CD4-positive, alpha-beta T cell (primary cell): ENCODE measurements at regions not wholly inside any gene's neighbourhood (a gene's known extent, or its start where the extent isn't known, plus 50 kb on each side); places are given as distances from the start of the nearest gene placed in this dataset.

Source experiments
- ATAC-seq: fragments of 200-7000 bp; cut with Tn5 transposase; one replicate; pipeline ENCODE4 v1.10.0; 2022; ENCODE audit warnings: mild to moderate bottlenecking; ENCODE audit not compliant: poor library complexity
- CTCF ChIA-PET: fragments of 350-600 bp; sonication (Branson Sonifier 250); formaldehyde crosslinking; loops from one replicate; lab custom pipeline; 2021; ENCODE audit warnings: antibody characterized with exemption, inconsistent platforms; lab: Charles Lee
- POLR2A ChIA-PET: fragments of 350-600 bp; sonication (Branson Sonifier 250); formaldehyde crosslinking; loops from one replicate; lab custom pipeline; 2021; ENCODE audit warnings: antibody characterized with exemption, inconsistent platforms; lab: Charles Lee
- DNase-seq, 14 experiments: peaks; one replicate each; pipeline ENCODE4 v3.0.0-alpha.2; 2013 to 2020; ENCODE audit warnings: mixed read lengths in 2 of 14
- H3K27ac ChIP-seq, 2 donors: one replicate each; pipeline versions ENCODE4 v1.5.1 to v1.7.0; 2013; ENCODE audit warnings: low read length in 2 of 2, low read depth in 1 of 2, mild to moderate bottlenecking in 1 of 2
- H3K27me3 ChIP-seq, 2 experiments: 1 replicate in 1 of 2; 2 replicates in 1 of 2; pipeline versions ENCODE4 v1.6.1 to v1.7.0; 2013; ENCODE audit warnings: low read length in 2 of 2, control low read depth in 1 of 2, mild to moderate bottlenecking in 1 of 2, moderate library complexity in 1 of 2; ENCODE audit not compliant: insufficient read depth in 2 of 2, control insufficient read depth in 1 of 2
- H3K36me3 ChIP-seq: one replicate; pipeline ENCODE4 v1.6.1; 2013; ENCODE audit warnings: low read length, control low read depth; ENCODE audit not compliant: insufficient read depth
- H3K4me1 ChIP-seq: one replicate; pipeline ENCODE4 v1.6.1; 2013; ENCODE audit warnings: low read length, control low read depth; ENCODE audit not compliant: insufficient read depth
- H3K4me3 ChIP-seq: one replicate; pipeline ENCODE4 v1.5.1; 2013; ENCODE audit warnings: mild to moderate bottlenecking, low read length, moderate library complexity
- H3K9me3 ChIP-seq, 2 experiments: 1 replicate in 1 of 2; 2 replicates in 1 of 2; pipeline versions ENCODE4 v1.6.1 to v1.7.0; 2013; ENCODE audit warnings: low read length in 2 of 2, mild to moderate bottlenecking in 2 of 2, control low read depth in 1 of 2, moderate library complexity in 1 of 2; ENCODE audit not compliant: control insufficient read depth in 1 of 2, insufficient read depth in 1 of 2
- H3K27ac Mint-ChIP-seq: one replicate; pipeline ENCODE4 v1.8.0; 2020; ENCODE audit warnings: mixed read lengths
- H3K27me3 Mint-ChIP-seq: one replicate; pipeline ENCODE4 v1.8.0; 2021; ENCODE audit warnings: mixed read lengths
- H3K36me3 Mint-ChIP-seq: one replicate; pipeline ENCODE4 v1.8.0; 2021; ENCODE audit warnings: low read depth, mixed read lengths
- H3K4me1 Mint-ChIP-seq: one replicate; pipeline ENCODE4 v1.8.0; 2021; ENCODE audit warnings: low read depth, mixed read lengths
- H3K4me3 Mint-ChIP-seq: one replicate; pipeline ENCODE4 v1.8.0; 2020; ENCODE audit warnings: mild to moderate bottlenecking, mixed read lengths
- H3K9me3 Mint-ChIP-seq: one replicate; pipeline ENCODE4 v1.8.0; 2020; ENCODE audit warnings: mixed read lengths
- intact Hi-C, 2 experiments: fragments of 100-400 bp; cut with DNase I in 1 of 2; cut with micrococcal nuclease in 1 of 2; formaldehyde crosslinking; loops; one replicate each; pipeline versions ENCODE4 v1.15.1 to v1.9.0; 2023 to 2025; cut with DNase I, micrococcal nuclease
- TF ChIP-seq, protein P1 (sequence below): fragments of 200-600 bp; IDR thresholded peaks from one replicate; pipeline ENCODE4 v1.8.0; 2022; ENCODE audit warnings: antibody characterized with exemption, mild to moderate bottlenecking

- intact Hi-C loops, result no loop called here
- CTCF ChIA-PET, result no interaction called here
- no peaks in the 10 kb centered on the region for H3K27me3 Mint-ChIP-seq
- no peak overlapping the region for H3K4me3 ChIP-seq
- H3K4me3 Mint-ChIP-seq, result no peak overlapping the region
- peaks cover 0 to 6% of the 10 kb centered on the region in 2 experiments for H3K9me3 ChIP-seq
- TF ChIP-seq, protein P1, sequence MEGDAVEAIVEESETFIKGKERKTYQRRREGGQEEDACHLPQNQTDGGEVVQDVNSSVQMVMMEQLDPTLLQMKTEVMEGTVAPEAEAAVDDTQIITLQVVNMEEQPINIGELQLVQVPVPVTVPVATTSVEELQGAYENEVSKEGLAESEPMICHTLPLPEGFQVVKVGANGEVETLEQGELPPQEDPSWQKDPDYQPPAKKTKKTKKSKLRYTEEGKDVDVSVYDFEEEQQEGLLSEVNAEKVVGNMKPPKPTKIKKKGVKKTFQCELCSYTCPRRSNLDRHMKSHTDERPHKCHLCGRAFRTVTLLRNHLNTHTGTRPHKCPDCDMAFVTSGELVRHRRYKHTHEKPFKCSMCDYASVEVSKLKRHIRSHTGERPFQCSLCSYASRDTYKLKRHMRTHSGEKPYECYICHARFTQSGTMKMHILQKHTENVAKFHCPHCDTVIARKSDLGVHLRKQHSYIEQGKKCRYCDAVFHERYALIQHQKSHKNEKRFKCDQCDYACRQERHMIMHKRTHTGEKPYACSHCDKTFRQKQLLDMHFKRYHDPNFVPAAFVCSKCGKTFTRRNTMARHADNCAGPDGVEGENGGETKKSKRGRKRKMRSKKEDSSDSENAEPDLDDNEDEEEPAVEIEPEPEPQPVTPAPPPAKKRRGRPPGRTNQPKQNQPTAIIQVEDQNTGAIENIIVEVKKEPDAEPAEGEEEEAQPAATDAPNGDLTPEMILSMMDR, result no peak
- POLR2A ChIA-PET, result no interaction called here
- ATAC-seq (no peak), DNase-seq (no peak)
- no peak overlapping the region for H3K27ac Mint-ChIP-seq
- no peaks in the 10 kb centered on the region for H3K36me3 ChIP-seq
- peaks cover 16% of the 10 kb centered on the region for H3K9me3 Mint-ChIP-seq
- no peak overlapping the region for H3K27ac ChIP-seq
- H3K4me1 ChIP-seq, result no peaks in the 10 kb centered on the region
- H3K36me3 Mint-ChIP-seq, result no peaks in the 10 kb centered on the region
- no peaks in the 10 kb centered on the region for H3K27me3 ChIP-seq
- H3K4me1 Mint-ChIP-seq, result no peaks in the 10 kb centered on the region
Observed at GRCh38 chr18:29711932-29712331, 1330.6 kb downstream of the DSC3 start.

DNA sequence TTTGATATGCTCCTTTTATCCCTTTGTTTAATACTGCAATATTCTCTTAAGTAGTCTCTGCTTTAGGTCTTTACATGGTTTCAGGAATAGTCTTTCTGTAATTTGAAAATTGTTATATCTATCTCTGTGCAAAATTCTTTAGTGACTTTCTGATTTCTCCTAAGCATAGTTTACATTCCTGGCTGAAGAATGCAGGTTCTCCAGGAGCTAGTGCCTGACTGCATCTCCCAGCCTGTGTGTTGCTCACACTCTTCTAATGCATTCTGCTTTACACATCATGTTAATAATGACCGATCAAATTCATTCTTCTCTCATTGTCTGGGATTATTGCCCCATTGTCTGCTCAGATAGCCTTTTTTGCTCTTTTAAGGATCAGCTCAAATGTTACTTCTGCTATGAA, 1349.2 kb downstream of the DSC3 start:
- Histone ChIP-seq H3K4me1 (no peaks in the 10 kb centered on the region), H3K9me3 (peaks cover 0 to 4% of the 10 kb centered on the region in 2 experiments), H3K36me3 (no peaks in the 10 kb centered on the region), H3K4me3 (no peak overlapping the region), H3K27ac (no peak overlapping the region), H3K27me3 (no peaks in the 10 kb centered on the region)
- intact Hi-C loops, result no loop called here
- ChIA-PET POLR2A (no interaction called here), CTCF (no interaction called here)
- Mint-ChIP-seq H3K4me1 (no peaks in the 10 kb centered on the region), H3K9me3 (peaks cover 6% of the 10 kb centered on the region), H3K4me3 (no peak overlapping the region), H3K27ac (no peak overlapping the region), H3K36me3 (no peaks in the 10 kb centered on the region), H3K27me3 (no peaks in the 10 kb centered on the region)
- DNase-seq (no peak), ATAC-seq (no peak)
- TF ChIP-seq, protein P1, result no peak

- H3K27me3 Mint-ChIP-seq, result no peaks in the 10 kb centered on the region
- H3K4me1 ChIP-seq, result no peaks in the 10 kb centered on the region
- H3K9me3 Mint-ChIP-seq, result peaks cover 23% of the 10 kb centered on the region
- H3K27ac ChIP-seq, result no peak overlapping the region
- DNase-seq (no peak), ATAC-seq (no peak)
- H3K4me1 Mint-ChIP-seq, result no peaks in the 10 kb centered on the region
- H3K36me3 Mint-ChIP-seq, result no peaks in the 10 kb centered on the region
- intact Hi-C loops, result no loop called here
- CTCF ChIA-PET, result no interaction called here
- H3K27ac Mint-ChIP-seq, result no peak overlapping the region
- no peak overlapping the region for H3K4me3 ChIP-seq
- H3K9me3 ChIP-seq, result no peaks in the 10 kb centered on the region
- POLR2A ChIA-PET, result no interaction called here
- H3K4me3 Mint-ChIP-seq, result no peak overlapping the region
- TF ChIP-seq, protein P1, result no peak
- H3K27me3 ChIP-seq, result no peaks in the 10 kb centered on the region
- H3K36me3 ChIP-seq, result no peaks in the 10 kb centered on the region
Observed at GRCh38 chr18:29681578-29681977, 1361.0 kb downstream of the DSC3 start.
